Peyer's patch (tissue), 4 donors: ENCODE measurements at regions not wholly inside any gene's neighbourhood (a gene's known extent, or its start where the extent isn't known, plus 50 kb on each side); places are given as distances from the start of the nearest gene placed in this dataset.

Experiments
- DNase-seq, 3 donors: peaks; one replicate each; pipeline ENCODE4 v3.0.0-alpha.2; 2017 to 2019
- H3K27ac ChIP-seq, 4 donors: fragments of 200-600 bp; sonication (generic); one replicate each; pipeline ENCODE4 v1.5.1; 2016 to 2019
- H3K27me3 ChIP-seq, 2 donors: fragments of 200-600 bp; sonication (generic); one replicate each; pipeline ENCODE4 v1.5.1; 2019
- H3K36me3 ChIP-seq, 3 donors: fragments of 200-600 bp; sonication (generic); one replicate each; pipeline ENCODE4 v1.5.1; 2016 to 2019
- H3K4me1 ChIP-seq, 4 donors: fragments of 200-600 bp; sonication (generic); one replicate each; pipeline ENCODE4 v1.5.1; 2016 to 2019
- H3K4me3 ChIP-seq, 4 donors: fragments of 200-600 bp; sonication (generic); 1 replicate in 3 of 4; 2 replicates in 1 of 4; pipeline ENCODE4 v1.5.1; 2016 to 2019; ENCODE audit warnings: mild to moderate bottlenecking in 1 of 4
- H3K9me3 ChIP-seq, 4 donors: fragments of 200-600 bp; sonication (generic); one replicate each; pipeline ENCODE4 v1.5.1; 2016 to 2019; ENCODE audit warnings: mild to moderate bottlenecking in 1 of 4
- POLR2A ChIP-seq, 2 donors: fragments of 450-650 bp; IDR thresholded peaks; one replicate each; pipeline ENCODE4 v1.5.1; 2017; ENCODE audit warnings: antibody characterized with exemption in 2 of 2, mild to moderate bottlenecking in 2 of 2, moderate library complexity in 2 of 2
- TF ChIP-seq, protein P1 (sequence below), 6 experiments: fragments of 450-650 bp in 4 of 6; fragments of 200-600 bp in 2 of 6; sonication (generic) in 1 of 6; IDR thresholded peaks; one replicate each; pipeline ENCODE4 v1.5.1; 2017 to 2019; ENCODE audit warnings: antibody characterized with exemption in 6 of 6, mild to moderate bottlenecking in 3 of 6, moderate library complexity in 1 of 6

DNA sequence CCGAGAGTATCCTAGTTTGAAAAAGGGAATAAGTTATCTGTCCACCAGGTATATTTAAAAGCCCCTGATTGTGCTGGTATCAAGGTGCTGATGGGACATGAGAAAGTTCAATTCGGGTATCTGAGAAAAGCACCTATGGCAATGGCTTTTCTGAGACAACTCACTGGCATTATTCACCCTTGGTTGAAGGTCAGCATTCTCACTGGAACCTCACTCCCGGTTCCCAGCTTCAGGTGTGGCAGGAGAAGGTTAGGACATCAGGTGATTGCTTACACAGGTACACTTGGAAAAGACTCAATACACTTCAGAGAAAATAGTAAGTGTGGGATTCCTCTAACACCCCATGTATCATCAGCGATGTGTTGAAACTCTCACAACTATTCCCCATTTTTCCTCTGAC is 643.1 kb downstream of the INHBA start:
- Histone ChIP-seq H3K36me3 (no peaks in the 10 kb centered on the region), H3K9me3 (no peaks in the 10 kb centered on the region), H3K4me3 (no peak overlapping the region), H3K27me3 (no peaks in the 10 kb centered on the region), H3K4me1 (no peaks in the 10 kb centered on the region), H3K27ac (peak overlapping the region in 1 of 4 donors; percentile 30)
- DNase-seq: no peak
- TF ChIP-seq, protein P1, sequence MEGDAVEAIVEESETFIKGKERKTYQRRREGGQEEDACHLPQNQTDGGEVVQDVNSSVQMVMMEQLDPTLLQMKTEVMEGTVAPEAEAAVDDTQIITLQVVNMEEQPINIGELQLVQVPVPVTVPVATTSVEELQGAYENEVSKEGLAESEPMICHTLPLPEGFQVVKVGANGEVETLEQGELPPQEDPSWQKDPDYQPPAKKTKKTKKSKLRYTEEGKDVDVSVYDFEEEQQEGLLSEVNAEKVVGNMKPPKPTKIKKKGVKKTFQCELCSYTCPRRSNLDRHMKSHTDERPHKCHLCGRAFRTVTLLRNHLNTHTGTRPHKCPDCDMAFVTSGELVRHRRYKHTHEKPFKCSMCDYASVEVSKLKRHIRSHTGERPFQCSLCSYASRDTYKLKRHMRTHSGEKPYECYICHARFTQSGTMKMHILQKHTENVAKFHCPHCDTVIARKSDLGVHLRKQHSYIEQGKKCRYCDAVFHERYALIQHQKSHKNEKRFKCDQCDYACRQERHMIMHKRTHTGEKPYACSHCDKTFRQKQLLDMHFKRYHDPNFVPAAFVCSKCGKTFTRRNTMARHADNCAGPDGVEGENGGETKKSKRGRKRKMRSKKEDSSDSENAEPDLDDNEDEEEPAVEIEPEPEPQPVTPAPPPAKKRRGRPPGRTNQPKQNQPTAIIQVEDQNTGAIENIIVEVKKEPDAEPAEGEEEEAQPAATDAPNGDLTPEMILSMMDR (IDR thresholded peaks at IDR 0.05): no peak
- TF ChIP-seq POLR2A (IDR thresholded peaks at IDR 0.05): no peak

DNA sequence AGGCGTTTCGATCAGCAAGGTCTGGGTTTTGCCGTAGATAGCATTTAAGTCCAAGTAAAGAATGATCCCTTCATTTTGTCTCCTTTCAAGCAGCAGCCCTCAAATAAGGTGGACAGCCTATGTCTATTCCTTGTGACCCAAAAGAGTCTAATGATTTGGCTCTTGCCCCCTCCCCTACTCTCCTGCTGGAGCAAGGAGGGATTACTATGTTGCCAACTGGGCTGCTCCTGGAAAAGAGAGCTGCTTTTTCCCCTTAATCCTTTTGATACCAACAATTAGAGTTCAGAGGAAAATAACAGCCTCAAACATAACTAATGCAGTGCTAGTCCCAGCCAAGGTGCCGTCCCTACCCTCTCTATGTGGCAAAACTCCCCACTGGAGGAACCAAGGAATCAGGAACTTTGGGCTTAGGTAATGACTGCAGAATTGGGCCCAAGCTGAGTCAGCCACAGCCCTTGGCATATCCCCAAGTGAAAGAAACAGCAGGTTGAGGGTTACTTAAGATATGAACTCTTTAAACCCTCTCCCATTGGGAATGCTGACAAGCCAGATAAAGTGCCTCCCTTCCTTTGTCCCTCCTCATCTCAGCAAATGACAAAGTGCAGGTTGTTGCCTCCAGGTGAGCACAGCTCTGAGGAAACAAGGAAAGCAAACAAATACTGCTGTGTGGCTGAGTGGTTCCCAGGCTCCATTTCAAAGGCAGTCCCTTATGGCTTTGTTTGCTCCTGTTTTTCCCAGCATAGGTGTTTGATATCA is 643.7 kb downstream of the INHBA start:
- DNase-seq: no peak
- no peaks in the 10 kb centered on the region for H3K27me3 ChIP-seq
- H3K4me1 ChIP-seq: no peaks in the 10 kb centered on the region
- TF ChIP-seq POLR2A (IDR thresholded peaks at IDR 0.05): no peak
- TF ChIP-seq, protein P1 (IDR thresholded peaks at IDR 0.05): no peak
- no peak overlapping the region for H3K4me3 ChIP-seq
- peak overlapping the region in 1 of 4 donors; percentile 30 for H3K27ac ChIP-seq
- no peaks in the 10 kb centered on the region for H3K9me3 ChIP-seq
- H3K36me3 ChIP-seq: no peaks in the 10 kb centered on the region

DNA sequence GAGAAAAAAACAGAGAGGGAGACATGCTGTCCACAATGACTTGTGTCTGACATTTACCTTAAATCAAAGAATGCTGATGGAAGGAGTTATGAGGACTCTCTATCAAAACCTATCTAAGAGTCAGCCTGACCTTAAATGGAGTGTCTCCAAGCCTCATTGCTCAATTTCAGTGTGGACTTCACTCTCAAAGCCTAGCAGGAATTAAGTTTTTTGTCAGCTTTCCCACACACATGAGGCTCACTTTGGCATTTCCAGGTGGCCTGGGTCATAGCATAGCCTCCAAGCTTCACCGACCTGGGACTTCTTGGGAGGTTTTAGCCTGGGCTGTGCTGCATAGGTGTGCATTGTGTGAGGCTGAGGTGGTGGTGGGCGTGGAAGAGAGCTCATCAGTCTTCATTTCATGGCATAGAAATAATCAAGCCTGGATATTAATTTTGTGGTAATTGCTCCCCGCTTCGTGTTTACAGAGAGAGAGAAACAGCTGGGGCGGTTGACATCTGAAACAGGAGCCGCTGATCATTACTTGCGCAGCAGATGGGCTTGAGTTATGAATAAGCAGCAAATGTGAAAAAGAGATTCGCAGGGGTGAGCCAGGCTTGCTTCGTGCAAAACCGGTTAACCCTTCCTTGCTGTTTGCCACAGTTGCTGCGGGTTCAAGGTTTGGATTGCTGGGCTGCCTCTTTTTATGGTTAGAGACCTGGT is 647.8 kb downstream of the INHBA start:
- Histone ChIP-seq H3K9me3 (no peaks in the 10 kb centered on the region), H3K27ac (no peak overlapping the region), H3K4me3 (no peak overlapping the region), H3K36me3 (no peaks in the 10 kb centered on the region), H3K27me3 (no peaks in the 10 kb centered on the region), H3K4me1 (no peaks in the 10 kb centered on the region)
- no peak for DNase-seq
- TF ChIP-seq, protein P1 (IDR thresholded peaks at IDR 0.05): no peak
- TF ChIP-seq POLR2A (IDR thresholded peaks at IDR 0.05): no peak

DNA sequence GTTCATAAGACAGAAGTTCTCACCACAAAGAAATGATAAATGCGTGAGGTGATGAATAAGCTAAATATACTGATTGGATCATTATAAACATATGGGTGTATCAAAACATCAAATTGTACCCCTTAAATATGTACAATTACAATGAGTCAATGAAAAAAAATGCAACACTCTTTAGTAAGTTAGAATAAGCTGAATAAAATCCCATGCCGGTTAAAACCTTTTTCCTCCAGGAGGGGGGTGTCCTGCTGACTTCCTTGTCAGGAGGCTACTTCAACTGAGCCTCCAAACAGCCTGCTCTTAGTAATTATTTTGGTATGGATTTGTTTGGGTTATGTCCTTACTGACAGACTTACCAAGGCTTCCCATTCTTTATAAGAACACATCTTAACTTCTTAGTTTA is 649.1 kb downstream of the INHBA start:
- Histone ChIP-seq H3K27me3 (no peaks in the 10 kb centered on the region), H3K36me3 (no peaks in the 10 kb centered on the region), H3K4me1 (no peaks in the 10 kb centered on the region), H3K4me3 (no peak overlapping the region), H3K9me3 (no peaks in the 10 kb centered on the region), H3K27ac (no peak overlapping the region)
- TF ChIP-seq, protein P1 (IDR thresholded peaks at IDR 0.05): no peak
- TF ChIP-seq POLR2A (IDR thresholded peaks at IDR 0.05): no peak
- no peak for DNase-seq

DNA sequence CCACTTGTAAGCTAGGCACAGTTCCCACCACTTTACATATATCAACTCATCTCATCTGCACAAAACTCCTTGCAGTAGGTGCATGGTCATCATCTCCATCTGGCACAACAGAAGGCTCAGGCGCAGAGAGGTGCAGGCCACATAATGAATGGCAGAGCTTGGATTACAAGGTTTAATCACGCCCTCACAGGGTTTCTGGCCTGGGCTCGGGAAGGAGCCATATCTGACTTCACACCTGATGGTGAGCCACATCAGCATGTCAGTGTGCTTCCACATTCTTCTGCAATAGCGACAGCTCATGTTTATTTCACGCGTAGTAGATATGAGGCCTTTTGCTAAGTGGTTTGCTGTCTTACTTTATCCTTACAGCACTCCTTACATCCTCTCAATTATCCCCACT is 650.2 kb downstream of the INHBA start:
- Histone ChIP-seq H3K9me3 (no peaks in the 10 kb centered on the region), H3K36me3 (no peaks in the 10 kb centered on the region), H3K4me1 (no peaks in the 10 kb centered on the region), H3K27ac (no peak overlapping the region), H3K27me3 (no peaks in the 10 kb centered on the region), H3K4me3 (no peak overlapping the region)
- no peak for DNase-seq
- TF ChIP-seq POLR2A (IDR thresholded peaks at IDR 0.05): no peak
- TF ChIP-seq, protein P1 (IDR thresholded peaks at IDR 0.05): no peak
